WTC11 (cell line): ENCODE measurements at regions not wholly inside any gene's neighbourhood (a gene's known extent, or its start where the extent isn't known, plus 50 kb on each side); places are given as distances from the start of the nearest gene placed in this dataset.

Experiments used
- ATAC-seq: fragments of 200-7000 bp; cut with Tn5 transposase; 2 replicates; pipeline ENCODE4 v1.10.0; 2021; ENCODE audit warnings: mild to moderate bottlenecking, moderate library complexity
- CTCF ChIA-PET: fragments of 300-600 bp; sonication (Branson Sonifier 250); formaldehyde crosslinking; loops from one replicate; lab custom pipeline; 2021; ENCODE audit warnings: antibody characterized with exemption; lab: Charles Lee
- POLR2A ChIA-PET: fragments of 350-600 bp; sonication (Branson Sonifier 250); formaldehyde crosslinking; loops from one replicate; lab custom pipeline; 2021; ENCODE audit warnings: antibody characterized with exemption; lab: Charles Lee
- DNase-seq: peaks from one replicate; pipeline ENCODE4 v3.0.0; 2021; ENCODE audit warnings: low spot score
- H3K27ac Mint-ChIP-seq: 2 replicates; pipeline ENCODE4 v1.8.0; 2021; ENCODE audit warnings: mixed read lengths
- H3K27me3 Mint-ChIP-seq: 2 replicates; pipeline ENCODE4 v1.8.0; 2021; ENCODE audit warnings: low read depth, mild to moderate bottlenecking, moderate library complexity, mixed read lengths
- H3K36me3 Mint-ChIP-seq: 2 replicates; pipeline ENCODE4 v1.8.0; 2021; ENCODE audit warnings: mixed read lengths
- H3K4me1 Mint-ChIP-seq: 2 replicates; pipeline ENCODE4 v1.8.0; 2022; ENCODE audit warnings: mixed read lengths
- H3K4me3 Mint-ChIP-seq: 2 replicates; pipeline ENCODE4 v1.8.0; 2021; ENCODE audit warnings: mild to moderate bottlenecking, moderate library complexity, mixed read lengths
- H3K9me3 Mint-ChIP-seq: 2 replicates; pipeline ENCODE4 v1.8.0; 2021; ENCODE audit warnings: mixed read lengths
- ATF6 ChIP-seq: sonication (generic); formaldehyde crosslinking; IDR thresholded peaks from 2 replicates; pipeline ENCODE4 v1.8.1; 2023; ENCODE audit warnings: mild to moderate bottlenecking, missing genetic modification reagents
- CBFB ChIP-seq: sonication (generic); formaldehyde crosslinking; IDR thresholded peaks from 2 replicates; pipeline ENCODE4 v1.8.1; 2022; ENCODE audit warnings: mild to moderate bottlenecking, low read depth, missing genetic modification reagents
- CDX4 ChIP-seq: fragments of 250-450 bp; sonication (Bioruptor Pico); IDR thresholded peaks from 2 replicates; pipeline ENCODE4 v1.9.0; 2021; ENCODE audit warnings: moderate library complexity, mild to moderate bottlenecking, inconsistent platforms, borderline replicate concordance
- E2F4 ChIP-seq: sonication (generic); formaldehyde crosslinking; IDR thresholded peaks from 2 replicates; pipeline ENCODE4 v1.8.1; 2022; ENCODE audit warnings: low read depth, mild to moderate bottlenecking, moderate library complexity, missing genetic modification reagents, borderline replicate concordance
- ELF4 ChIP-seq: sonication (generic); formaldehyde crosslinking; IDR thresholded peaks from 2 replicates; pipeline ENCODE4 v1.8.1; 2022; ENCODE audit warnings: low read depth, mild to moderate bottlenecking, moderate library complexity, missing genetic modification reagents
- FOXK1 ChIP-seq: sonication (generic); formaldehyde crosslinking; IDR thresholded peaks from 2 replicates; pipeline ENCODE4 v1.8.0; 2022; ENCODE audit warnings: mild to moderate bottlenecking, moderate library complexity, missing genetic modification reagents
- HMGXB4 ChIP-seq: sonication (generic); formaldehyde crosslinking; IDR thresholded peaks from 2 replicates; pipeline ENCODE4 v1.8.1; 2023; ENCODE audit warnings: mild to moderate bottlenecking, moderate library complexity, missing genetic modification reagents
- MAX ChIP-seq: sonication (generic); formaldehyde crosslinking; IDR thresholded peaks from 2 replicates; pipeline ENCODE4 v1.8.0; 2022; ENCODE audit warnings: mild to moderate bottlenecking, missing genetic modification reagents
- MYBL2 ChIP-seq: sonication (generic); formaldehyde crosslinking; IDR thresholded peaks from 2 replicates; pipeline ENCODE4 v1.8.1; 2023; ENCODE audit warnings: mild to moderate bottlenecking, moderate library complexity, missing genetic modification reagents
- TP53 ChIP-seq: sonication (generic); formaldehyde crosslinking; IDR thresholded peaks from 2 replicates; pipeline ENCODE4 v1.8.1; 2023; ENCODE audit warnings: mild to moderate bottlenecking, missing genetic modification reagents
- ZNF121 ChIP-seq: sonication (generic); formaldehyde crosslinking; IDR thresholded peaks from 2 replicates; pipeline ENCODE4 v1.8.0; 2023; ENCODE audit warnings: missing genetic modification reagents
- ZNF219 ChIP-seq: sonication (generic); formaldehyde crosslinking; IDR thresholded peaks from 2 replicates; pipeline ENCODE4 v1.8.0; 2023; ENCODE audit warnings: missing genetic modification reagents, mild to moderate bottlenecking, borderline replicate concordance
- ZNF281 ChIP-seq: sonication (generic); formaldehyde crosslinking; IDR thresholded peaks from 2 replicates; pipeline ENCODE4 v1.8.0; 2023; ENCODE audit warnings: mild to moderate bottlenecking, missing genetic modification reagents
- ZNF425 ChIP-seq: fragments of 250-450 bp; sonication (Bioruptor Pico); conservative IDR thresholded peaks from 2 replicates; pipeline ENCODE4 v1.9.0; 2021; ENCODE audit warnings: mild to moderate bottlenecking
- ZNF671 ChIP-seq: fragments of 250-450 bp; sonication (Bioruptor Pico); IDR thresholded peaks from 2 replicates; pipeline ENCODE4 v1.8.0; 2021; ENCODE audit warnings: mild to moderate bottlenecking
- ZSCAN18 ChIP-seq: fragments of 250-450 bp; sonication (Bioruptor Pico); IDR thresholded peaks from 2 replicates; pipeline ENCODE4 v2.1.2; 2022; ENCODE audit warnings: mild to moderate bottlenecking, moderate library complexity

GRCh38 chr6:41426438-41426851, 91.0 kb downstream of the NCR2 start (continued):
- no peak for TF ChIP-seq ZSCAN18 (CRISPR knock-in tag)
- no peak for TF ChIP-seq ELF4 (CRISPR knock-in tag)
- TF ChIP-seq ZNF425, result no peak
- no peak for TF ChIP-seq CDX4 (CRISPR knock-in tag)
- no peak for TF ChIP-seq ATF6 (CRISPR knock-in tag)
- TF ChIP-seq E2F4 (CRISPR knock-in tag), result no peak
- no peak for TF ChIP-seq CBFB (CRISPR knock-in tag)
- TF ChIP-seq MYBL2 (CRISPR knock-in tag), result no peak
- TF ChIP-seq ZNF671 (CRISPR knock-in tag), result no peak
- no peak for TF ChIP-seq FOXK1 (CRISPR knock-in tag)
- no peak for TF ChIP-seq TP53 (CRISPR knock-in tag)
- no peak for TF ChIP-seq ZNF219

- no peak overlapping the region for H3K4me3 Mint-ChIP-seq
- ChIA-PET POLR2A (no interaction called here), CTCF (interaction anchor here (0.6 to 10.7 kb wide), 25 partner anchors 10 to 256 kb away, joined by 3 to 108 read pairs (median 5); no protein-coding TSS in a partner anchor)
- no peaks in the 10 kb centered on the region for H3K36me3 Mint-ChIP-seq
- ATAC-seq (peak; percentile 19), DNase-seq (no peak)
- TF ChIP-seq ZNF121 (no peak), HMGXB4 (0 out of 2 replicates have a peak, but pooled peaks have one; percentile 34), MAX (CRISPR knock-in tag) (0 out of 2 replicates have a peak, but pooled peaks have one; percentile 51), ZNF281 (peak; percentile 89)
- H3K27ac Mint-ChIP-seq, result no peak overlapping the region
- H3K9me3 Mint-ChIP-seq, result no peaks in the 10 kb centered on the region
- peaks cover 50% of the 10 kb centered on the region for H3K27me3 Mint-ChIP-seq
- H3K4me1 Mint-ChIP-seq, result peaks cover 24% of the 10 kb centered on the region
These were observed 91.7 kb downstream of the NCR2 start for GRCh38 chr6:41426888-41427641.
